HepG2 (cell line): ENCODE measurements at regions not wholly inside any gene's neighbourhood (a gene's known extent, or its start where the extent isn't known, plus 50 kb on each side); places are given as distances from the start of the nearest gene placed in this dataset.
A peak's percentile ranks its signal among the peaks of the same experiment; 100 is the strongest.

Experiments used
- BATF2 ChIP-seq: sonication (generic); formaldehyde crosslinking; IDR thresholded peaks from 2 replicates; pipeline ENCODE4 v1.8.0; 2022; ENCODE audit warnings: mild to moderate bottlenecking, missing genetic modification reagents, moderate library complexity
- BCLAF1 ChIP-seq: fragments of 450-650 bp; IDR thresholded peaks from 2 replicates; pipeline ENCODE4 v1.6.1; 2017; ENCODE audit warnings: mild to moderate bottlenecking
- DR1 ChIP-seq: sonication (generic); formaldehyde crosslinking; IDR thresholded peaks from 2 replicates; pipeline ENCODE4 v1.8.0; 2021; ENCODE audit warnings: mild to moderate bottlenecking, missing genetic modification reagents, inconsistent platforms
- FOXK1 ChIP-seq: sonication (generic); formaldehyde crosslinking; IDR thresholded peaks from 2 replicates; pipeline ENCODE4 v1.4.0; 2020; ENCODE audit warnings: low read depth, missing genetic modification reagents, borderline replicate concordance
- FOXO1 ChIP-seq: sonication (generic); formaldehyde crosslinking; IDR thresholded peaks from 2 replicates; pipeline ENCODE4 v1.4.0; 2020; ENCODE audit warnings: missing genetic modification reagents
- GATAD1 ChIP-seq: IDR thresholded peaks from 2 replicates; pipeline ENCODE4 v1.6.1; 2016; ENCODE audit warnings: missing genetic modification reagents, missing compliant biosample characterization
- KDM4B ChIP-seq: sonication (generic); formaldehyde crosslinking; IDR thresholded peaks from 2 replicates; pipeline ENCODE4 v1.4.0; 2020; ENCODE audit warnings: missing genetic modification reagents
- MAX ChIP-seq: IDR thresholded peaks from 2 replicates; pipeline ENCODE4 v1.6.1; 2012; ENCODE audit warnings: inconsistent platforms
- MEIS2 ChIP-seq: sonication (generic); formaldehyde crosslinking; IDR thresholded peaks from 2 replicates; pipeline ENCODE4 v1.9.0; 2021; ENCODE audit warnings: mild to moderate bottlenecking, missing genetic modification reagents
- MIER2 ChIP-seq: IDR thresholded peaks from 2 replicates; pipeline ENCODE4 v1.6.1; 2016; ENCODE audit warnings: missing biosample characterization, missing genetic modification reagents
- PLSCR1 ChIP-seq: sonication (generic); formaldehyde crosslinking; IDR thresholded peaks from 2 replicates; pipeline ENCODE4 v1.5.0; 2020; ENCODE audit warnings: missing genetic modification reagents, mild to moderate bottlenecking, borderline replicate concordance
- SMAD3 ChIP-seq: sonication (generic); formaldehyde crosslinking; IDR thresholded peaks from 2 replicates; pipeline ENCODE4 v1.4.0; 2020; ENCODE audit warnings: missing genetic modification reagents
- THRA ChIP-seq: sonication (generic); formaldehyde crosslinking; IDR thresholded peaks from 2 replicates; pipeline ENCODE4 v1.4.0; 2020; ENCODE audit warnings: missing genetic modification reagents, borderline replicate concordance
- ZIK1 ChIP-seq: sonication (generic); formaldehyde crosslinking; IDR thresholded peaks from 2 replicates; pipeline ENCODE4 v1.5.0; 2020; ENCODE audit warnings: mild to moderate bottlenecking, low read depth, missing genetic modification reagents, borderline replicate concordance
- ZNF253 ChIP-seq: sonication (generic); formaldehyde crosslinking; IDR thresholded peaks from 2 replicates; pipeline ENCODE4 v1.8.0; 2022; ENCODE audit warnings: mild to moderate bottlenecking, missing genetic modification reagents, borderline replicate concordance
- ZNF329 ChIP-seq: sonication (generic); formaldehyde crosslinking; IDR thresholded peaks from 2 replicates; pipeline ENCODE4 v1.9.0; 2021; ENCODE audit warnings: low read depth, mild to moderate bottlenecking, missing genetic modification reagents
- ZNF609 ChIP-seq: sonication (generic); formaldehyde crosslinking; IDR thresholded peaks from 2 replicates; pipeline ENCODE4 v1.4.0; 2020; ENCODE audit warnings: mild to moderate bottlenecking, missing genetic modification reagents, borderline replicate concordance
- ZNF773 ChIP-seq: sonication (generic); formaldehyde crosslinking; IDR thresholded peaks from 2 replicates; pipeline ENCODE4 v1.4.0; 2020; ENCODE audit warnings: missing genetic modification reagents, borderline replicate concordance

- TF ChIP-seq ZNF773 (CRISPR knock-in tag) (peak; percentile 18; the same call in 1 of the 2 replicates), MEIS2 (CRISPR knock-in tag) (peak; percentile 71; the same call in 1 of the 2 replicates), FOXK1 (peak; percentile 92), ZNF329 (CRISPR knock-in tag) (no peak; the same call in 1 of the 2 replicates), ZNF253 (CRISPR knock-in tag) (peak; percentile 78; the same call in 1 of the 2 replicates), MAX (peak; percentile 89), ZIK1 (CRISPR knock-in tag) (no peak), FOXO1 (CRISPR knock-in tag) (peak; percentile 95), KDM4B (CRISPR knock-in tag) (peak; percentile 89), PLSCR1 (CRISPR knock-in tag) (no peak), BCLAF1 (no peak), ZNF609 (CRISPR knock-in tag) (peak; percentile 92), DR1 (CRISPR knock-in tag) (no peak), MIER2 (CRISPR knock-in tag) (peak; percentile 71; the same call in 1 of the 2 replicates), THRA (peak; percentile 76; the same call in 1 of the 2 replicates), GATAD1 (CRISPR knock-in tag) (peak; percentile 46), SMAD3 (CRISPR knock-in tag) (peak; percentile 86; the same call in 1 of the 2 replicates), BATF2 (CRISPR knock-in tag) (peak; percentile 85)
Observed at GRCh38 chr17:83151442-83152226, 72.2 kb downstream of the METRNL start (continued).
